A204.1 (cell line): ENCODE measurements at regions not wholly inside any gene's neighbourhood (a gene's known extent, or its start where the extent isn't known, plus 50 kb on each side); places are given as distances from the start of the nearest gene placed in this dataset.

Experiments used
- FAIRE-seq: peaks from 2 replicates; lab custom pipeline; 2012; peaks lifted over from hg19 to GRCh38; lab: Jason Lieb, UNC

DNA sequence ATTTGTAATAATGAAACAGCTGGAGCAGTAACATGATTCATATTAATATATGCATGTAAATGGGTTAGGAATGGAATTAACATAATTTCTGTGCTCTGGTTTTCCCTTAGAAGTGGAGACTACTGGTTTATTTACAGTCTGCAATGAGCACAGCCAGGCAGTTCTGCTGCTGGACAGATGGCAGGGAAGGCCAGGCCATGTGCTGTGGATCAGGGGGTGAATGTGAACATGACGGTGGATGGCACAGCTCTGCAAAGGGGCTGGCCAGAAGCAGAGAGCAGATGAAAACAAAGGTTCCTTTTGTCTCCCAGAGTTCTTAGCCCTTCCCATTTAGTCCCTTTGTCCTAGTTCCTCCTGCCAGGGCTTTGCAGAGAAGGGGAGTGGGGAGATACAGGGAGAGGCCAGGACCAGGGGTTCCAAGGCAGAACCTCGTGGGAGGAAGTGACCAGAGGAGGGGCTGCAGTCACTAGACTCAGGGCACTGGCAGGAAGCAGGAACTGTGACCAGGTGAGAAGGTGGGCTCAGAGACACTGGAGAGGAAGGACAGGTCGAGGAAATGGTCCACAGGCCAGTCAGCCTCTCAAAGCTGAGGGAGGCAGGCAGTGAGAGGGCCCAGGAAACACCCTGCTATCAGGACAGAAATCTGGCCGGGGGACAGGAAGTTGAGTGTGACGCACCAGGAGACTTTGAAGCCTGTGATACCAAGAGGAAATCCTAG, 112.9 kb upstream of the ATP8B1 start:
- no peak for FAIRE-seq

DNA sequence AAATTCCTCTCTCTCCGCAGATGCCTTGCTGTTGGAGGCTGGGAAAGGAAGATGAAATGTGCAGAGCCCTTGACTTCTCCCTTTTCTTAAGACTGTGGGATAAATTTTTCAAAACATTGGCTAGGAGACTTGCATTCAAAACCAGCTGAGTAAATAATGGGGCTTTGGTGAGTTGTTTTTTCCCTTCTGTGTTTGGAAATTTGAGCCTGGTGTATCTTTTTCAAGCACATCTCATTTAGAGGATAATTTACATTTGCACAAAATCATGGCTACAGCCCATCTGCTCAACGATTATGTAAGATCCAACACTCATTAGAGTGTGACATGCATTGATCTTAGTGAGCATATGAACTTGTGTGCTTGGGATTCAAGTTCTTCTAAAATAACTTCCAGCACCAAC, 112.1 kb upstream of the ATP8B1 start:
- no peak for FAIRE-seq

DNA sequence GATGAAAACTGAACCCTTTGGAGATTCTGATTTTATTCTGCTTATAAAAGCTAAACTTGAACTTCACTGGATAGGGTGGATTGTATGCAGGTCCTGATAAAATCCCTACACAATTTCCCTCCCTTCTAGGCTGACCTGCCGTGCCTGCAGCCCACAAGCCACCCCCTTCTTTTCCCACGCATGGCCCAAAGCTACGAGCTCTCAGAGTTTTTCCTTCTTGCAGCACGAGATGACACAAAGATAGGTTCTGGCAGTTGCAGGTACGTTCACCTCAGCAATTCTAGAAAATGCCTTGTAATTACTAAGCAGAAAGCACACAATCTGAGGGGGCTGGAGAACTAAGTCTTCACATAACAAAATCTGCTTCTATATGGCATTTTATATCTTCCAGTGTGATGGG, 110.6 kb upstream of the ATP8B1 start:
- FAIRE-seq = no peak

DNA sequence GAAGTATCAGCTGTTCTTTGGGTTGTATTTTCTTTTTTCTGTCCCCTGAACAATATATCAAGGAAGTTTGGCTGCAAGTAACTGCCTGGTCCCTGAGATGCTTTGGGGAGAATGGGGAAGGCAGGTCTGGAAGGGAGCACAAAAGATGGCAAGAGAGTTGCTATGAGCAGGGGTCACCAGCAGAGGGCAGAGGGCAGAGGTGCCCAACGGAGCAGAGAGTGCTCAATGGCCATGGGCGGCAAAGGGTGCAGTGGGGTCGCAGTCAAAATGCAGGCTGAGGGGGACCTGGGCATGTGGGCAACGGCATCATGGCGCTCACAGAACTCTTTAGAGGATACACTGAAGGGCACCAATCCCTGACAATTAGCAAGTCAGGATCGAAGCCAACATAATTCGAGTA, 107.7 kb upstream of the ATP8B1 start:
- no peak for FAIRE-seq

DNA sequence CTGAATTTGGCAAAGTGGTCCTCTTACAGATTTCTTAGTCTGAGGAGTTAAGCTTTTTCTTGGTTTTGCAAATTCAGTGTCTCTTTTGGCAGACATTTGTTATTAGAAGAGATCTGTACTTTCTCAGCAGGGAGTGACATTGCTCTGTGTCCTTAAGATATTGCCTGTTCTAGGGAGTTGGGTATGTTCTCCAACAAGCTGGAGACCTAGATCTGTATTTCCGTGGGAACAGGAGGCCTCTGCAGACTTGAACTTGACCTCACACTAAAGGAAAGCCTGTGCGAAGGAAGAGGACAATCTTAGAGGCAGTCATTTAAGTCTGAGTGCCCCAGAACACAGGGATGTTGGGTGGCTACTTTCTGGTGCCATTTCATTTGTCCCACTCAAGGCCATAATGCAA, 107.0 kb upstream of the ATP8B1 start:
- no peak for FAIRE-seq

DNA sequence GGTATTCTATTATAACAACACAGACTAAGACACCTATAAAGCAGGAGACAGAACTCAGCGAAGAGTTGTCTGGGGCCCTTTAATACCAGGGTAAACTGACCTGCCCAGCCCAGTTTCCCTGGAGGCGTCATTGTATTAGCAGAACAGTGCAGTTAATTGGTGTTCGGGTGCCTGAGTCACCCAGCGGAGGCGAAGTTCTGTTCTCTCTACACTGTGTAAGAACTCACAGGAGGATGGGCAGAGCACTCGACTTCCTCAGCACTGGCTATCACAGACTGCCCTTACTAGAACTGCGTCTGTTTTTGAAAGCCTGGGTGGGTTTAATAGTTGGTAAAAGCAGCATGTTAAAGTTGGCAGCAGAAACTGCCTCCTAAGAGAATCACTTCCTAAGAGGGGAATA, 106.5 kb upstream of the ATP8B1 start:
- FAIRE-seq = no peak

DNA sequence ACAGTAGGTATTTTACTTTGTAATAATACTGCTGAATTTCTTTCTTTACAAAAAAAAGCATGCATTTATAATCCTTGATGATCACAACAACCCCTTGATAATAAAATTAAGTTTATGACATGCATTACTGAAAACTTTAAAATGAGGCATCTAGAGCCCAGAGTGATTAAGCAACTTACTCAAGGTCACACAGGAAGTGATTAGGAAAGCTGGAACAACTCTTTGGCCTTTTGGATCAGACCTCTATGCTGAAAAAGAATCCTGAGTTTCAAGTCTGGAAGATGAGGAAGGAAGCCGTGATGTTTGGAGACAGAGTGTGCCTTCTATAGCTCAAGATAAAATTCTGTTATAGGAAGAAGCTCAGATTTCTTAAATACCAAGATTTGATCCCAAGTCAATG, 105.0 kb upstream of the ATP8B1 start:
- FAIRE-seq = no peak

DNA sequence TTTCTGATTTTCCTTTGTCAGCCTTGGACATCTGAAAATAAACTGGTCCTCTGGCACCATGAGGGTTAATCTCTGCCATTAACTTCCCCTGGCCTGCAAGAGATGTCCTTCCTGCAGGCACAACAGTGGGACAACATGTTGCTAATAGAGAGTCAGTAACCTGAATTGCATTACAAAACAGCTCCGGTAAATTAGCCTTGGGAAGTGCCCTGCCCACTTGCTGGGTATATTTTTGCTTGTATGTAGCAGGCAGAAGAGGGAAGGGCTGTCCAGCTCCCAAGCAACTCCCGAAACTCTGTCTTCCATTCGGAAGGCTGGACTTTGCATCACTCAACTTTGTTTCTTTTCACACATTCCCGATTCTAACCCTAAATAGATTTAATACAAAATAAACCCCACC, 104.4 kb upstream of the ATP8B1 start:
- no peak for FAIRE-seq

DNA sequence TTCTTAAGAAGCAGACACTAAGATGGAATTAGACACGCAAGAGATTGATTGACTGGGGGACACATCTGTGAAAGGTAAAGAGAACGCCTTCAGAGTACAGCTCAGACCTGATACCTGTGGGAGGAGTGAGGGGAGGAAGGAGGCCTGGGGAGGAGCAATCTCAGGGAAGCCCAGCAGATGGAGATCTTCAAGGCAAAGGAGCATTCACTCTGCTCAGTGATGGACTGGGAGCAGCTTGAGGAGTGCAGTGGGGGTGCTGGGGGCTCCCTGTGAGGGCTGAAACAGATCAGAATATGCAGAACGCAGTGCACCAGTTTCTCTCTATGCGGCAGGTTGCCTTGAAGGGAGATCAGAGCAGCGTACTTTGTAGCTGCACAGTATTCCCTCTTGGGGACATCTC, 103.7 kb upstream of the ATP8B1 start:
- FAIRE-seq = no peak

DNA sequence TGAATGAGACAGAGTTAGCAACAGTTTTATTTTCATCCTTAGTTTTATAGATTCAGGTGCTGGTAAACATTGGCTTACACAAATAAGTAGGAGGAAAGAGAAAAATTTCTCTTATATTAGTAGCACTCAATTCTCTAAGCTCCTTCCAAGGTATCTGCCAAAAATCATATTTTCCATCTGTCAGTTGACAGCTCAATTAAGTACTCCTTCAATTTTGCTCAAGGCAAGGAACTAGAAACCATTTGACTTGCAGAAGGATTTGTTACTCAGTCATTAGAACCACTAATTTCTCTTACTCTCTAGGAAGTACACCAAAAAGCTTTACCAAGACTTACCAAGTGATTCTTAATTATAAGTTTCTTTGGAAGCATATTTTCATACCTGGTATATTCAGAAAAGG, 101.4 kb upstream of the ATP8B1 start:
- no peak for FAIRE-seq

DNA sequence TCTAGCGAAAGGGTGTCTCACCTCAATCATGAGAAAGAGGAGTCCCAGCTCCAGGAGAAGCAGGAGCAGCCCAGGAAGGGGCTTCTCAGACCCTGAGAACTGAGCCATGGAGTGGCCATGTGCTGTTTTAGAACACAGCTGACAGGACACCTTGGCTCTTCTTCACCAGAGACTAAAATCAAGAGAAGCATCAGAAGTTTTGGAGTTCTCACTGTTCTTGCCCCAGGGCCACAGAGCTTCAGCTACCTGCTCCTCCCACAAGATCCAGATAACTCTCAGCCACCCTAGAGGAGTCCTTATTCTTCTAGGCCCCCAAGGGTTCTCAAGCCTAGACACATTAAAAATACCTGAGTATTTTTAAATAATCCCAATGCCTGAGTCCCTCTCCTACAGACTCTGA, 99.6 kb upstream of the ATP8B1 start:
- FAIRE-seq = no peak

DNA sequence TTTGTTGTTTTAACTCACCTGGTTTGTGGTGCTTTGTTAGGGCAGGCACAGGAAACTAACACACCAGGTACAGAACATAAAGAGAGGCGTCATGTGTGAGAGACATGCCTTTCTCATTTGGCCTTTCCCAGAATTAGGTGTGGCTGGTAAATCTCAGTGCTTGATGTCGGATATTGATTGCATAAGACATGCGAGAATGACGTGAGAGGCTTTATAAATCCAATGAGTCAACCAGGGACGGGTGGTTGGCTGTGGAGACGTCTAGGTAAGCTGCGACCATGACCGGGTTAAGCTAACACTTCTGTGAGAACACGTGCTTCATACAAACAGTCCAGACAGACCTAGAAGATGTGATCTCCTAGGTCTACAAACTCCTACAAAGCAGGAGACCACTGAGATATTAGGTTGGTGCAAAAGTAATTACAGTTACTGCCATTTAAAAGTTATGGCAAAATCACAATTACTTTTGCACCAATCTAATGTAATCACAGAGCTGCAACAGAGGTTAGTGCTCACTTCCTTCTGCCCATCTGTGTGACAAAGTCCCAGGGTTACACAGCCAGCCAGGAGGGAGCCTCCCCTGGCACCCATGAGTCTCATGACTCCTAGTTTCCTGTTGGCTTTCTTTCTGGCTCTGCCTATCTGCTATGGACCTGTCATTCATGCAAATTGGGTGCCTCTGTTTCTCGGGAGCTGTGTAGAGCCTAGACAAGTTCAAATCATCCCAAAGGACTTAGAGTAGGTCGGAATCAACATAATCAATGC, 98.9 kb upstream of the ATP8B1 start:
- no peak for FAIRE-seq

DNA sequence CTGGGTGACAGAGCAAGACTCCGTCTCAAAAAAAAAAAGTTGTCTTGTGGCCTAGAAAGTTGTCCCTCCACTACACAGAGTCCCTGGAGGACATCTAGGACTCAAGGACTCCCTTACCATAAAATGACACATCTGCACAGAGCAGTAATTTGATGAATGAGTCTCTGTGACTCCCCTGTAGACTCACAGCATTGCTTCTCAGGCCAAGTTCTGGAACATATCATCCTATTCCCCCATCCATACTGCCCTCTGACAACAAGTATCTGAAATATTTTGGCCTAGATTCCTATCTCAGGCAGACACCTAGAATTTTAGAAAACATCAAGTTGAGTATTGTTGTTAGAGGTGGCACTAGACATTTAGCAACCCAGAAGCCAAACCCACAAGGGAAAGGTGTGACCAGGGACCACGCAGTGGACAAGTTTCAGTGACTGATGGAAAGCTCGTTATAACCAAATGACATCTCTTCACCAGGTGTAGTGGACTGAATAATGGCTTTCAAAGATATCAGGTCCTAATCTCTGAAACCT, 97.9 kb upstream of the ATP8B1 start:
- no peak for FAIRE-seq

DNA sequence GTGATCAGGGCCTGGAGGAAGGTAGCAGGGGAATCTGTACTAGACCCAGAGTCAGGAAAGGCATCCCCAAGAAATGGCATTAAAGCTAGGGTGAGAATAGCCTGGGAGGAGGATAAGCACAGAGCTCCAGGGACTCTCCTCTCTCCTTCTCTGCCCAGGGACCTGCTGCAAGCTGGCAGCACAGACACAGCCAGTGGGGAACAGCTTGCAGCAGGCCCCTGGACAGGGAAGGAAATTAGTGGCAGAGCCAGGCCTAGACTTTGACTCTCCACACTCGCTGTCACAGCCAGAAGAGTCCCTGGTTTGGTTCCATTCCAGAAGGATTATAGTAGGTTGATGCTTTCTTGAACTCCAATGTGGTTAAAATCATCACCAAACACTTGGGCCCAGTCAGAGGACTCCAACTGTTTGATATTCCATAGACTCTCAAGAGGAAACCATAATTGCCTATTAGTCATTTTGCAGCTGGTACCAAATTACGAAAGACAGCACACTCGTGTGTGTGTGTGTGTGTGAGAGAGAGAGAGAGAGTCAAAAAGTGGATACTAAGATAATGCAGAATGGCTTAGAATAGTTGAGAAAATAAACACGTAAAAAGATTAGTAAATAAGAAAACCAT, 95.5 kb upstream of the ATP8B1 start:
- no peak for FAIRE-seq

DNA sequence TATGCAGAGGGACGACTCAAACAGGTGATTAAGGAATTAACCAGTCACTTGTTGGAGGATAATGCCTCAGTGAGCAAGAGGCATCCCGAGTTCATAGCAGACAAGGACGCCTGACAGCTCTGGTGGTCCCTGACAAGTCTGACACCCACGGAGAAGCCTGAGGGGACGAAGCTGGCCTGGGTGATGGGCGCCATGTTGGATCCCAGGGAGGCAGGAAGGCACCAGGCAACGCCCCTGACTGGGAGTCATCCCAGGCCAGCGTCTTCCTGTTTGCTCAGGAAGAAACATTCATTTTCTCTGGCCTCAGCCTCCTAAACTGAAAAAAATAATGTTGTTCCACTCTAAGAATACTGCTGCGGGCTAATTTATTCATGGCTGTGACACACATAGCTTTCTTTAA, 92.1 kb upstream of the ATP8B1 start:
- no peak for FAIRE-seq

DNA sequence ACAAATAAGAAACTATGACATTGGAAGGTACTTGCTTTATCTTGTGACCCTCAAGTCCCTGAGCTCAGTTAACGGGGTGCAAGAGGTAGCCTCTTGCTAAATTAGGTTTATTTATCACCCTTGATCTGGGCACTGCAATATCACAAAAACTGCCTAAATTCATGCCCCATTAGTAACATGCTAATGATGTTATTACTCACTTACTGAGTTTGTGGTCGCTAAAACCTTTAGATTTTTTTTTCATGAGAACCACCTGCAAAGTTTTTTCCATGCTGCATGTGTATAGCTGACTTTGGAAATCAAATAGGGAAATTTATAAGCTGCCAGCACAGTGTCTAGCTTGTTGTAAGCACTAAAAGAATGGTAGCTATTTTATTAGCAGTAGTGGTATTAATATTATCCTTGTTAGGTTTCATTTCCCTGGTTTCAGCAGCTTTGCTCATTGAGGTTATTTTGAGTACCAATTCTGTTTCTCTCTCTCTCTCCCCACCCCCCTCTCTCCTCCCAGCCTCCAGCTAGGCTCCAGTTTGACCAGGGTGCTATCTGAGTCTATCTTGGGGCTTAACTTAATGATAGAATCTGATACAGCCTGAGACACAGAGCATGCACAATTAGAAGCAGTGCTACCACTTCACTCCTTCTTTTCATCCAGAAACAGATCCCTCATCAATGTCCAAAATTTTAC, 88.7 kb upstream of the ATP8B1 start:
- no peak for FAIRE-seq

DNA sequence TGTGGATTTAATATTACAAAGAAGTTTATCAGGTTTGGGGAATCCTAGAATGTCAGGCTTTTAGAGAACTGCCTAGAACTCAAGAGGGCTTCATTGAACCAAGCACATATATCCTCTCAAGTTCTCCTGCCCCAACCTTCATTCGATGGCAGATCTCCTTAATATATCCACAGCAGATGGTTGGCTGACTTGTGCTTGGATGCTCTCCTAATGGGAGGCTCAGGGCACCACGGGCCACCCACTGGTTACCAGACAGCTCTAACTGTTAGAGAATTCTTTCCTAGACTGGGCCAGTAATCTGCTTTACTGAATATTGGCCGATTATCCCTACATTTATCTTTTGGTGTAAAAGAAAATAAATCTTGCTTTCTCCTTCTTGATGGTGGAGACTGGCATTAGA, 87.2 kb upstream of the ATP8B1 start:
- FAIRE-seq = no peak

DNA sequence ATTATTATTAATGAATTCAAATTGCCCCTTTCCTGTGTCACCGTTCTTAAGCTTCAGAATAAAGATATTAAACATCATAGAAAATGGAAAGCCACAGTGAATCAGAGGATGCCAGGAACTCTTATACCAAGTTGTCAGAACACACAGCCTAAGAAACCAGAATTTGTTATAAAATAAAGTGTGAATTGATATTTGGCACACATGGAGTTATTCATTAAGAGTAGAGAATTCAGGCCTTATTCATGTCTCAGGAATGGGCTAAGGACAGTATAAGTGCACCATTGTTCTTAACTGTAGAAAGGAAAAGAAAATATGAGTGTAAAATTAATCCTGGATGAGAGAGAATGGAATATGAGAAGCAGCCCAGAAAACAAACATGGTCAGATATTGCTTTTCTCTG, 86.7 kb upstream of the ATP8B1 start:
- no peak for FAIRE-seq

DNA sequence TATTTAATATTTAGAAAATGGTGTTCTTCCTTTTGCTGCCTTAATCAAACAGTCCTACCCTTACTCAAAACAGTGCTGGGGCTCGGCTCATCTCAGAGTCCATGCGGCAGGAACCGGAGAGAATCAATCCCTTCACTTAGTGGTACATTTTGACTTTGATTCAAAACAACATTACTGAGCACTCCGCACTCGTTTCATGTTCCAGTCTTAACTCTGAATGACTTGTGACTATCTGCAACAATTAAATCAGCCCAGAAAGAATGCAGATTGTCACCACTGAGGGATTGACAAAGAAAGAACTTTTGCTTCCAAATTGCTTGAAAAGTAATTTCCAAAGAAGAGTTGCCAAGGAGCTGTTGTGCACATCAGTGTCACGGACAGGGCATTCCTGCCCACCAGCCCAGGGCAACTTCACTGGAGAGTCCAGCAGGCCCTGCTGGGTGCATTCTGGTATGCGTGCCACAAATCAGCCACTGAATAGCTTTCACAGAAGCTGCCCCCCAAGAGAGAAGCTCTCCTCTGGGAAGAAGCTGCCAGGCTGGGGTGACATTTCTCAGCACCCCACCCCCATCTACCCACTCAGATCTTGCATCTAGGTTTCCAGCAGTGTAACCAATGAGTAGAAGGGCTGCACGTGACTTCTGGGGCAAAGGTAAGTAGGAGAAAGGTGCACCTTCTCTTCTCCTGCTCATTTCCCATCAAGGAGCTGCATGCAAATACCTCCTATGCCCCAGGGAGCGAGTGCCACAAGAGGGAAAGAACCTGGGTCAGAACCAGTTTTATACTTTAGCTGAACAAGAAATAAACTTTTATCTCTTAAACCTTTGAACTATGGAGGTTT, 84.6 kb upstream of the ATP8B1 start:
- FAIRE-seq = no peak

DNA sequence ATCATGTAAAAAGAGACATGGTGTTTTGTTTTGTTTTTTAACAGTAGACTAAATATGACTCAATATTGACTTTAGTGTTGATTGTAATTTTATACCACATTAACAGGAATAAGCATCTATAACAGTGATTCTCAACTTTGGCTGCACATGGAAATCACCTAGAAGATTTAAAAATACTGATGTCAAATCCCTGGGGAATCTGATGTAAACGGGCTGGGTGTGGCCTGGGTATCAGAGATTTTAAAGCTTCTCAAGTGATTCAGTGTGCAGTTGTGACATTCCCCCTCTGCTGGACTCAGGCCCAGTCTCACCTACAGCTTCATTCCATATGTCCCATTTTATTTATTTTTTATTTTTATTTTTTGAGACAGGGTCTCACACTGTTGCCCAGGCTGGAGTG, 82.8 kb upstream of the ATP8B1 start:
- FAIRE-seq = no peak

DNA sequence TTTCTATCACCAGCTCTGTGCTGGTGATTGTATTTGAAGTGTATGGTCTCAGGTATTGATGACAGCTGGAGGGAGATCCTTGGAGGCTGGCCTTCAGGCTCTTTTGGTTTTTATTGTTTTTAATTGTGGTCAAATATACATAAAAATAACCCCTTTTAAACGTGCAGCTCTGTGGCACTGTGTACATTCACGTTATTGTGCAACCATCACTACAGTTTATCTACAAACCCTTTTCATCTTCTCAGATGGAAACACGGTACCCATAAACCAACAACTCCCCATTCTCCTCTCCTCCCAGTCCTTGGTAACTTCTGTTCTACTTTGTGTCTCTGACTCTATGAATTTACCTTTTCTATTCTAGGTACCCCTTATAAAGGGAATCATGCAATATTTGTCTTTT, 79.3 kb upstream of the ATP8B1 start:
- no peak for FAIRE-seq

DNA sequence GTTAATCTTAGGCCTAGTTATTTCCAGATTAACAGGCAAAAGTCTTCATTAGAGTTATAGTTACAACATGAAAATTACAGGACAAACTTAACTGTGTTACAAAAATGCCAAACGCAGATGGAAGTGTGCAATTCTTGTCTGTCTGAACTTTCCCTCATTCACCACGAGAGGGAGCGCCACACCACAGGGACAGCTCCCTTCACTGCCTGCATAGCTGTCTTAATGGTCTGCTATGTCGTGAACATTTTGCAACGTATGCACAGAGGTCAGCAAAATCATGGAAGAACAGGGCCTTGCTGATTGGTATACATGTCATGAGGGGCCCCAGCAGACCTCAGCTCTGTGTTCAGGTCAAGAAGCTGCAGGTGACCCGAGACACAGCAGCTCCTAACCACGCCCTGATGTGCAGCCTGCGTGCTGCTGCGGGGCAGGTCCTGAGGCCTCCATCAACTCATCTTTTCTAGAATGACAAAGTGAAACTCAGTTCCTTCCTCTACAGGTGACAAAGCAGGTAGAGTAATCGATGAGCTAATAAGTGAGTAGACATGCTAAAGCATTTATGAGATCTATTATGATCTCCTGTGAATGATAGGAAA, 78.8 kb upstream of the ATP8B1 start:
- FAIRE-seq = peak; percentile 51
